Central memory CD8-positive, alpha-beta T cell (primary cell): ENCODE measurements at regions not wholly inside any gene's neighbourhood (a gene's known extent, or its start where the extent isn't known, plus 50 kb on each side); places are given as distances from the start of the nearest gene placed in this dataset.

Experiments
- ATAC-seq: fragments of 150-1000 bp; cut with Tn5 transposase; replicated peaks from 2 replicates; pipeline ENCODE4 v1.10.0; 2022; ENCODE audit warnings: mild to moderate bottlenecking, moderate FRiP score, moderate number of reproducible peaks; ENCODE audit not compliant: poor library complexity, severe bottlenecking; ENCODE audit errors: extremely low read depth
- DNase-seq, 2 donors: peaks; one replicate each; pipeline ENCODE4 v3.0.0; 2021; ENCODE audit warnings: low spot score in 2 of 2
- H3K27ac Mint-ChIP-seq: one replicate; pipeline ENCODE4 v1.8.0; 2022; ENCODE audit warnings: low read depth, mild to moderate bottlenecking, moderate library complexity, mixed read lengths
- H3K27me3 Mint-ChIP-seq: one replicate; pipeline ENCODE4 v1.8.0; 2022; ENCODE audit warnings: mixed read lengths
- H3K36me3 Mint-ChIP-seq: one replicate; pipeline ENCODE4 v1.8.0; 2022; ENCODE audit warnings: mild to moderate bottlenecking, moderate library complexity, mixed read lengths; ENCODE audit not compliant: insufficient read depth
- H3K4me1 Mint-ChIP-seq: one replicate; pipeline ENCODE4 v1.8.0; 2022; ENCODE audit warnings: mixed read lengths
- H3K4me3 Mint-ChIP-seq: one replicate; pipeline ENCODE4 v1.8.0; 2022; ENCODE audit warnings: mild to moderate bottlenecking, moderate library complexity, mixed read lengths
- H3K9me3 Mint-ChIP-seq: one replicate; pipeline ENCODE4 v1.8.0; 2022; ENCODE audit warnings: mixed read lengths

DNA sequence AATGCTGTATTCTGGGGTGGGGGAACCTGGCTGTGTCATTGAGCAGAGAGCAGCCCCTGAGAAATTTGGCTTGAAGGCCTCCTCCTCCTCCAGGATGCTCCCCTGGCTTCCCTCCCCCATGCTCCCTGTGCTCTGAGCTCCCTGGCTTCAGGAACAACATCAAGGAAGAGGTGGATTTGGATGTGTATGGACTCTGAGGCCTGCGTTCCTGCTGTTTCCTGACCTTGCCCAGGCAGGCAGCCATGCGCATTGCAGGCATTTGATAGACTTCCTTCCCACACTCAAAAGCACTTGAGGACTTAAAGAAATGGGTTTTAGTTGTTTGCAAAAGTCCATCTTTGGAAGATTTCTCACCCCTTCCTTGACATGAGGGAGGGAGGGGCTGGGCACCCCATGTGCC is 1317.1 kb downstream of the BRD1 start:
- Mint-ChIP-seq H3K27me3 (peaks cover 25% of the 10 kb centered on the region), H3K36me3 (peaks cover 4% of the 10 kb centered on the region), H3K27ac (no peak overlapping the region), H3K9me3 (no peaks in the 10 kb centered on the region), H3K4me1 (no peaks in the 10 kb centered on the region), H3K4me3 (no peak overlapping the region)
- ATAC-seq (no peak), DNase-seq (no peak)

DNA sequence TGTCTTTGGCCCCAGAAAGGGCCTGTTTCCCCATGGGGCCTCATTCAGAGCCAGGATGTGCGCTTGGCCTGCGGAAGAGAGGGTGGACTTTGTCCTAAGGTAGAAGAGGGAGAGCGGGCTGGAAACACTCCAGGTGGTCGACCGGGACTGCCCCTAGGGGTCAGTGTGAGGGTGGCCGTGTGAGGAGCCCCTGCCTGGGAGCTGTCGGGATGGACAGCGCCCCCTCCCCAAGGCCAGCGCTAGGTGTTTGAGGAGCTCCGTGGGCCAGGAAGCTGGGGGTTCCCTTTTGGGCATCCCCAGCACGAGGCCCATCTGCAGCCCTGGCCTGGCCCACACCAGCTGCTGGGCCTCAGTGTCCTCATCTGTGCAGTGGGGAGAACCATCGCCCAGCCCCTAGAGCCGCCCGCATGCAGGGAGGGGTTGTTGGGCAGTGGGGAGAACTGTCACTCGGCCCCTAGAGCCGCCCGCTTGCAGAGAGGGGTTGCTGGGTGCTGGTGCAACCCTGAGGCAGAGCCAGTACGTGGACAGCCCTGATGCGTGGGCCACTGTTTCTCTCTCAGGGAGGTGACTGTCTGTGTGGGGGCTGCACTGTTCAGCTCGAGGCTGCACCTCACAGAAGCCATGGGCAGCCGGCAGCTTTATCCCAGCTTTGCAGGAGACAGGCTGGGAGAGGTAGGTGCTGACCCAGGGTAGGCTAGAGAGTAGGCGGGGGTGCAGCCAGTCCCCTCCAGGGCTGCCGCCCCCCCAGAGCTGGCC is 1319.9 kb downstream of the BRD1 start:
- DNase-seq (no peak), ATAC-seq (no peak)
- Mint-ChIP-seq H3K4me1 (no peaks in the 10 kb centered on the region), H3K36me3 (no peaks in the 10 kb centered on the region), H3K4me3 (no peak overlapping the region), H3K9me3 (no peaks in the 10 kb centered on the region), H3K27me3 (peaks cover 41% of the 10 kb centered on the region), H3K27ac (no peak overlapping the region)

DNA sequence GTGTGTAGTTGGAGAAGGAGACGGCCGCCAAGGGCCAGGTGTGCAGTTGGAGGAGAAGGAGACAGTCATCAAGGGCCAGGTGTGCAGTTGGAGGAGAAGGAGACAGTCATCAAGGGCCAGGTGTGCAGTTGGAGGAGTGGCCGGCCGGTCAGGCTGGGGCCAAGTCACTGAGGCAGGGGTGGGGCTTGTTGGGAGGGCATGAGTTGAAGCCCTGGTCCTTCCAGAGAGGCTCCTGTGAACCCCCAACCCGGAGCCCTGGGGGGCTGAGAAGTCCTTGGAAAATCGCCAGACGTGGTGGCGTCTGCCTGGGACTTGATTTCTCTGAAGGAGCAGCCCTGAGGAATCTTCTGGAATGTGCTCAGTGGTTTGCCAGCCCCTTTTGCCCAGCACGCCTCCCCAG is 1320.5 kb downstream of the BRD1 start:
- Mint-ChIP-seq H3K4me3 (no peak overlapping the region), H3K27ac (no peak overlapping the region), H3K36me3 (no peaks in the 10 kb centered on the region), H3K9me3 (no peaks in the 10 kb centered on the region), H3K4me1 (no peaks in the 10 kb centered on the region), H3K27me3 (peaks cover 45% of the 10 kb centered on the region)
- no peak for DNase-seq
- no peak for ATAC-seq

DNA sequence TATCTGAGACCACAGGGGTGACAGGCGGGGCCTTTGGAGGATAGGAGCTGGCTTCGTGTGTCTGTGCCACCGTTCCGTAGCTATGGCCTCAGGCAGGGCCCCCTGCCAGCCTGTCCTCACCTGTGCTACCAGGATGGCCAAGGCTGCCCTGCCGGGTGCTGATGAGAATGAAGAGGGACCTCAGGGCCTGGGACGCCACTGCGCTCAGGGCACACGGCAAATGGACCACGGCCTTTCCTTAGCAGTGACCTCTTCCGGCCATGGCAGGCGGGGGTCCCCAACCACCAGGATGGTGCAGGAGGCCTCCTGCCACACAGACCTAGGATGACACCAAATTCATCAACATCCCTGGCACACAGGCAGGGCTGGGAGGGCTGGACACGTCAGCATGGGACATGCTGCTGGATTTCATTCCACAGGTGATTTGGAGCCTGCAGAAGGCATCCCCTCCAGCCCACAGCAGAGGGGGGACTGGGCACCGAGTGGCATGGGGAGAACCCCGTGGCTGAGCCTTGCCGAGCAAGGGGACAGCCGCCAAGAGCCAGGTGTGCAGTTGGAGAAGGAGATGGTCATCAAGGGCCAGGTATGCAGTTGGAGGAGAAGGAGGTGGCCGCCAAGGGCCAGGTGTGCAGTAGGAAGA is 1321.0 kb downstream of the BRD1 start:
- Mint-ChIP-seq H3K4me3 (no peak overlapping the region), H3K9me3 (no peaks in the 10 kb centered on the region), H3K4me1 (no peaks in the 10 kb centered on the region), H3K27me3 (peaks cover 45% of the 10 kb centered on the region), H3K27ac (no peak overlapping the region), H3K36me3 (no peaks in the 10 kb centered on the region)
- ATAC-seq (no peak), DNase-seq (no peak)

DNA sequence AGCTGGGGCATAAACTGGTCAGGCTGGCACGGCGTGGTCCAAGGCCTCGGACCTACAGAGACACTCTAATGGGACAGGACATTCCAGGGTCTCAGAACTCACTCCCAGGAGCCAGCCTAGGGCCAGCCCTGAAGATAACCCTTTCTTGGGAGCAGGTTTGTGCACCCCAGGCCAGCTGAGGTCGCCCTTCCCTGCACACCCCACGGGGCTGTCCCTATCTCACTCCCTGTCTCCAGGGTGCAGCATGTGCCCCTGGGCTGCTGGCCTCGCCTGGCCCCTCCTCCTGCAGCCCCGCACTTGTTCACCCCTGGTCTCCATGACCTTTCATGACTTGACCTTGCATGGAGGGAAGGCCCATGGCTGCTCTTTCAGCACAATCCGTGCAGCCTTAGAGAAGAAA is 1321.8 kb downstream of the BRD1 start:
- ATAC-seq: no peak
- Mint-ChIP-seq H3K4me1 (no peaks in the 10 kb centered on the region), H3K27ac (no peak overlapping the region), H3K27me3 (peaks cover 45% of the 10 kb centered on the region), H3K4me3 (no peak overlapping the region), H3K36me3 (no peaks in the 10 kb centered on the region), H3K9me3 (no peaks in the 10 kb centered on the region)
- DNase-seq: no peak

DNA sequence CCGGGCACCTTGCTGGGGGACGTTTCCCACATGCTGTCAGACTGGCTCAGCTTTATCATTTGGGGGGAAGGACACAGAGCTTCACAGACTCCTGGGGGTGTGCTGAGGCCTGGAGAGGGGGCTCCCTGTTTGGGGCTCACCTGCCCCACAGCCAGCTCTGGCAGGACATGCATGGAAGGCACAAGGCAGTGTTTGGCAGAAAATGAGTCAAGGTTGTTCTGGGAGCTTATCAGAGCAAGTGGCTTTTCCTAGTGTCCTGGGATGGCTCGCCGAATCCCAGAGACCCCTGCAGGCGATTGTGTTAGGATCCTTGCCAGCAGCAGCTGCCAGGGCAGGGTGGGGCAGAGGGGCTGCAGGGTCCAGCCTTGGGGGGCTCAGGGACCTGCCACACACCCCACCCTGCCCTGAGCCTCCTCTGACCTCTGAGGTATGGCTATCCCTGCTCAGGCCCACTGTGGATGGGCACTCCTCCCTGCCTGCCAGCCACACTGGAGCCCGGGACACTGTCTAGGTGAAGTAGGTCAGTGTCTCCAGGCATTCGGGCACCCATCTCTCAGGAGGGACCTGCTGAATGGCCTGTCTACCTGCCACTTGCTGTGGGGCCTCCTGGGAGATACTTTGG is 1323.0 kb downstream of the BRD1 start:
- Mint-ChIP-seq H3K27ac (no peak overlapping the region), H3K4me1 (no peaks in the 10 kb centered on the region), H3K27me3 (peaks cover 45% of the 10 kb centered on the region)

DNA sequence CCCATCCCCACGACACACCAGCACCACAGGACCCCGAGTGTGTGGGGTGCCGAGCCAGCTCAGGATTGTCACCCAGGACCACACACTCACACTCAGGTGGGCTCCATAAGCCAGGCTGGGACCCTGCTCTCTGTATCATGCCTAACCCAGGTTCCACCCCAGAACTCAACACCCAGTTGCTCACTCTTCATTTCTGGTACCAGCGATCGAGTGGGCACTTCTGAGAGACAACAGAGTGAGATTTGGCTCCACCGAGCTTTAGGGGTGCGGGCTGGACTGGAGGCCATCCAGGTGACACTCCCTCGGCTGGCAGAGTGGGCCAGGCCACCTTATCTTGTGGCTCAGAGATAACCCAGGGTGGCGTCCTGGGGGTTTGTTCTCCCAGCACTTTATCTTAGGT is 1323.8 kb downstream of the BRD1 start:
- ATAC-seq (no peak), DNase-seq (no peak)
- Mint-ChIP-seq H3K27ac (no peak overlapping the region), H3K4me3 (no peak overlapping the region), H3K4me1 (no peaks in the 10 kb centered on the region), H3K27me3 (peaks cover 40% of the 10 kb centered on the region), H3K36me3 (no peaks in the 10 kb centered on the region), H3K9me3 (no peaks in the 10 kb centered on the region)

More for the DNA sequence above, 1323.0 kb downstream of the BRD1 start:
- no peak overlapping the region for H3K4me3 Mint-ChIP-seq
- DNase-seq (no peak), ATAC-seq (no peak)
- no peaks in the 10 kb centered on the region for H3K36me3 Mint-ChIP-seq
- H3K9me3 Mint-ChIP-seq: no peaks in the 10 kb centered on the region

DNA sequence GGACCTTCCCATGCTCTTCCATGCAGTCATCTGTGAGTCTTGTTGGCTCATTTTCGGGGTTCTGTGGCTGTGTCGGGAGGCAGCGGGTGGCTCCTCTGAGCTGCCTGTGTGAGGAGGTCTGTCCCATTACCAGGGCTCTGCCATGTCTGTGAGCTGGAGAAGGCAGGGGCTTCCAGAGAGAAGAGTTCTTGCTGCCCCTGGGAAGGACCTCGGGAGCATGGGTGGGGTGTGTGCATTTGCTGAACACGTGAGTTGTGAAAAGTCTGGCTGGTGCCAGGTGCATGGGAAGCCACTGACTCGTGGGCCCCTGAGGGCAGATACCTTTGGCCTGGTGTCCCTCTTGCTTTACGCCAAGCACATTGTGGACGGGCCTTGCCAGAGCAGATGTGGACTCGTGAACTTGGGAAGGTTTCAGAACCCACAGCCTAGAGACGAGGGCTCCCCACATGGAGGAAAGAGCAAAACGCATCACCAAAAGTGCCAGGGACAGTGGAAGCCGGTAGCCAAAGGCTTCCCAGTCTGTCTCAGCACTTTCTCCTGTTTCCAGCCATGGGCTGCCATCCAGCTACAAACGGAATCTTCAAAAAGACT is 1324.5 kb downstream of the BRD1 start:
- Mint-ChIP-seq H3K9me3 (no peaks in the 10 kb centered on the region), H3K27ac (no peak overlapping the region), H3K27me3 (peaks cover 35% of the 10 kb centered on the region), H3K4me3 (no peak overlapping the region), H3K4me1 (no peaks in the 10 kb centered on the region), H3K36me3 (no peaks in the 10 kb centered on the region)
- DNase-seq (no peak), ATAC-seq (no peak)

DNA sequence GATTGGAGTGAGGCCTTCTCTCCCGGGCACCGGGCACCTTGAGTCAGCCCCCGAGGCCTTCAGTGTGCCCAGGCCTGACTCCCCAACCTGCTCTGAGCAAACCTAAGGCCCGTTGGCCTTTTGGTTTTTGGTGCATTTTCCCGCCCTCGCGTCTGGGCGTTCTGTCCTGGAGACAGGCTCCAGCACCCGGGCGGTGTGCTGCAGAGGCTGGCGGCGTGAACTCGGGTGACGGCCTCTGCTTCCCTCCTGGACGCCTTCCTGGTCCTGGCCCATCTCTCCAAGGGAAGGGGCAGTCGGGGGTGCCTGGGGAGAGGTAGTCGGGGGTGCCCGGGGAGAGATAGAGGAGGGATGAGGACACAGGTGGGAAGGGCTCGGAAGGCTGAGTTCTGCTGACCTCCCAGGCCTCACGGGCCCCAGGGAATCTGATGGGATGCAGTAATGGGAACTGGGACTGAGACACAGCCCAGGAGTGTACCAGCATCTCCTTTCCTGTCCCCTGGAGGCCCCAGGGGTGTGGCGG is 1326.4 kb downstream of the BRD1 start:
- Mint-ChIP-seq H3K4me3 (no peak overlapping the region), H3K9me3 (no peaks in the 10 kb centered on the region), H3K4me1 (no peaks in the 10 kb centered on the region), H3K36me3 (no peaks in the 10 kb centered on the region), H3K27me3 (peaks cover 23% of the 10 kb centered on the region), H3K27ac (no peak overlapping the region)
- DNase-seq (no peak), ATAC-seq (no peak)

DNA sequence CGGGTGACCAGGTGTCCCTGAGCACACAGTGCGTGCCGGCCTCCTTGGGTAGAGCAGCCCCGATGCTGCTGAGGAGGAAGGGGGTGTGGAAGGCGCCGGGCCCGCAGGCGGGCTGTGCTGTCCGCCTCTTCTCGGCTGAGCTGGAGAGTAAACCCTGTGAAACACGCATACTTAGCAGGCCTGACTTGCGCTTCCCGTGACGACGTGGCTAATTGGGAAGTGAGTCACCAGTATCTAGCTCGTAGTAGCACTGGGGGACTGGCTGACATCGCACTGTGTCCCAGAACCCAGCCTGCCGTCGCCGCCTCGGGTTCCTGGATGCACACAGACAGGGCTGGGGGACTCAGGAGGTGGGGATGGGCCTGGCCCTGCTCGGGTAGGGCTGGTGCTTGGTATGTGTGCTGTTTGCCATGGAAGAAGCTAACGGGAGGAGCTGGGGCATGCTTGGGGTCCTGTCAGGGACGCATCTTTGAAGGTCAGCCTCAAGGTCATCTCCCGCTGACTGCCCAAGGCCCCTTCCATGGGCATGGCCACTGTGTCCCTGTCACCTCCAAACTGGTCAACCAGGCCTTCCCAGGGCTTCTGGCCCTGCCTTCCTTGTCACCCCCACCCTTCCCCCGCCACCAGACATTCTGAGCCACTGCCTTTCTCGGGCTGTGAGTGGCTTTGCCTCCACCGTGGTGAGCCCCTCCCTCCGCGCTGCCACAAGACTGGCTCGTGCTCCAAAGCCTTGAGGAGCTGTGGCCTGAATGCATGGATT is 1327.0 kb downstream of the BRD1 start:
- Mint-ChIP-seq H3K36me3 (no peaks in the 10 kb centered on the region), H3K9me3 (no peaks in the 10 kb centered on the region), H3K4me1 (no peaks in the 10 kb centered on the region), H3K27me3 (peaks cover 25% of the 10 kb centered on the region), H3K27ac (no peak overlapping the region), H3K4me3 (no peak overlapping the region)
- DNase-seq (no peak), ATAC-seq (no peak)

DNA sequence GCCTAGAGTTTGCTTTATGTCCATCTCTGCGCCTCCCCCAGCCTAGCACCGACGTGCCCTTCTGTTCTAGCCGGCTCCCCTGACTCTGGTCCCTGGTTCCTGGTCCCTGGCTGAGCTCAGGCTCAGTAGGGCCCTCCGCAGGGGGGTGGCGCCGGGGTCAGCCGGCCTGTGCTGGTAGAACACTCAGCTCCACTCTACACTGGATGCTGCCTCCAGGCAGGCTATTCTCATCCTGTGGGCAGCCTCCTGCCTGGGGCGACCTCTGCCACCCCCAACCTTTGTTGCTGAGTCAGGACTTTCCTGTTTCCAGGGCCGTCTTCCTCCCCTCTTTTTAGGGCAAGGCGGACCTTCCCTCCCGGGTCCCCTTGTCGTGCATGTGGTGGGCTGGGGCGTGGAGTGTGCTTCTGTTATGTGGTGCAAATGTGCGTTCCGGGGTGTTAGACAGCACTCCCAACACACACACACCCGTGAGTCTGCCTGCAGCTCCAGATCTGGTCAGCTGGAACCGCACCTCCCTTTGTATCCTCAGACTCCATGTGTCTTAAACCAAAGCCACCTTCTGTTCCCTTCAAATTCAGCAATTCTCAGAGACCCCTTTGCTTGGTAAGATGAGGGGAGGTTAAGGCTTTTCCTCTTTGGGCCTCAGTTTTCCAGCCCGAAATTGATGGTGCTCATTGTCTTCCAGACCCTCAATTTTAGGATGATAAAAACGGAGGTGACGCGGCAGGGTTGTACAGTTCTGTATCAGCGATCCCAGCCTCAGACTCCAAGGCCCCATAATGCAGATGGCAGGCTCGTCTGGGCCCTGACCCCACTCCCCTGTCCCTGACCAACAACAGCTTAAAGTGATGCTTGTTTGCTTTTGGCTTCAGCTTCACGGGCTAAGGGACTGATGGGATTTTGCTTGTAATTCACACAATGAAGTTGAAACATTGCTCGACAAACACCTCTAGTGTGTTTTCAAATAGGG is 1327.9 kb downstream of the BRD1 start:
- ATAC-seq: no peak
- no peak for DNase-seq

More for the DNA sequence above, 1327.9 kb downstream of the BRD1 start:
- H3K9me3 Mint-ChIP-seq: no peaks in the 10 kb centered on the region
- H3K4me1 Mint-ChIP-seq: no peaks in the 10 kb centered on the region
- no peaks in the 10 kb centered on the region for H3K36me3 Mint-ChIP-seq
- no peak overlapping the region for H3K27ac Mint-ChIP-seq
- H3K27me3 Mint-ChIP-seq: peaks cover 23% of the 10 kb centered on the region
- H3K4me3 Mint-ChIP-seq: no peak overlapping the region
